ENCODE measurements at regions not wholly inside any gene's neighbourhood (a gene's known extent, or its start where the extent isn't known, plus 50 kb on each side); places are given as distances from the start of the nearest gene placed in this dataset.

DNA sequence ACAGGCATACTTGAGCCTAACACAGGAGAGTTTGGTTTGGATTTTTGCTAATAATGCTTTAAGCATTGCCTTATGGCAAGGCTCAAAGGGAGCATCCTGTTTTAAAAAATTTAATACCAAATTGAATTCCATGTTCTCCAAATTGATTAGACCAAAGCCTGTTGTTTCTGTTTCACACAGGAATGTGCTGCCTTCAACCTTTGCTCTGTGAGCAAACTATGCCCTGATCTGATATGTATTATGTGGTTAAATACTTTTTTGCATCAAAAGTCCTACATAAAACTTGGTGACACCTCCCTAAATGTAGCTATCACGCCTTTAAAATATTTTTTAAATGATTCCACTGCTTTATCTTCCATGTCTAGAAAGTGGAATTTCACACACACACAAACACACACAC is 691.4 kb downstream of the CPS1 start:
- TF ChIP-seq Cebpa-rat (IDR thresholded peaks at IDR 0.05) = no peak
- Histone ChIP-seq H3K9ac (no peak overlapping the region), H3K27ac (no peak overlapping the region), H3K9me3 (replicated peaks in 1 of 11) (no peaks in the 10 kb centered on the region), H4K20me1 (no peaks in the 10 kb centered on the region; a peak in 1 of 22 replicates), H3K36me3 (no peaks in the 10 kb centered on the region), H3K4me1 (peaks cover 0 to 12% (median 0%) of the 10 kb centered on the region in 10 experiments; a peak in 3 of 20 replicates), H3K27me3 (no peaks in the 10 kb centered on the region), H3K4me2 (no peak overlapping the region), H3K4me3 (no peak overlapping the region)

DNA sequence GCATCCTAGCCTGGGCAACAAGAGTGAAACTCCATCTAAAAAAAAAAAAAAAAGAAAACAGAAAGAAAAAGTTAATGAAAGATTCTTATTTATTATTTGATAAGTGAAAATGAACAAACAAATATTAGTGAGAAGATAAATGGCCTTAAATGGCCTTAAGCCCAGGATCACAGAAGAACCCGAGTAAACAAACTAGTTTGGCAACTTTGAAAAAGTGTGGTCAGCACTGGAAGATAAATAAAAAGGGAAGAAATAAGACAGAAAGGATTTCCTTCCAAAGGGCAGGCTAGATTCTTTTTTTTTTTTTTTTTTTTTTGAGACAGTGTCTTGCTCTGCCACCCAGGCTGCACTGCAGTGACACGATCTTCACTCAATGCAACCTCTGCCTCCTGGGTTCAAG is 692.4 kb downstream of the CPS1 start:
- no peaks in the 10 kb centered on the region; a peak in 1 of 22 replicates for H4K20me1 ChIP-seq
- peaks cover 0 to 12% (median 0%) of the 10 kb centered on the region in 10 experiments; a peak in 3 of 20 replicates for H3K4me1 ChIP-seq
- H3K9ac ChIP-seq = no peak overlapping the region
- no peak overlapping the region for H3K27ac ChIP-seq
- no peaks in the 10 kb centered on the region for H3K27me3 ChIP-seq
- no peak overlapping the region for H3K4me3 ChIP-seq
- H3K9me3 ChIP-seq (replicated peaks in 1 of 11) = no peaks in the 10 kb centered on the region
- H3K4me2 ChIP-seq = peak overlapping the region in 1 of 11 experiments; percentile 41; a peak in 1 of 22 replicates
- TF ChIP-seq Cebpa-rat (IDR thresholded peaks at IDR 0.05) = no peak
- no peaks in the 10 kb centered on the region for H3K36me3 ChIP-seq

DNA sequence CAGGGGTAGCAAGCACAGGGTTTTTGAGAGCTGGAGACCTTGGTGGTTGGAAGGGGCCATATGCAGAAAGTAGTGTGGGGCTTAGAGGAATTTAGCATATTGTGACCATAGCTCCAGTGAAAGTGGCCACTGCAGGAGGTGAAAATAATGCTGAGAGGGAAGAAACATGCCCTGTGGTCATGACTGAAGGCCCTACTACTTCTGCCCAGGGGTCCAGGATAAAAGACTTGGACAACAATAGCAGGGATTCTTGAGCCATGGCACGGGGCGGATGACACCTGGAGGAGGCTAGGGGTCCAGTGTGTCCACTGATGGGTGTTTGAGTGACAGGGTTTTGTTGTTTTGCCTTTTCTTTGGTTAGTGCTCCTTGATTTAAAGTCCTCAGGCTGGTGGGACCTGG is 694.6 kb downstream of the CPS1 start:
- H3K4me1 ChIP-seq = peaks cover 0 to 12% (median 0%) of the 10 kb centered on the region in 10 experiments; a peak in 3 of 20 replicates
- no peak overlapping the region for H3K4me3 ChIP-seq
- no peak overlapping the region for H3K27ac ChIP-seq
- H4K20me1 ChIP-seq = no peaks in the 10 kb centered on the region; a peak in 1 of 22 replicates
- H3K9me3 ChIP-seq (replicated peaks in 1 of 11) = no peaks in the 10 kb centered on the region
- no peak for TF ChIP-seq Cebpa-rat (IDR thresholded peaks at IDR 0.05)
- no peaks in the 10 kb centered on the region for H3K27me3 ChIP-seq
- no peak overlapping the region for H3K4me2 ChIP-seq
- H3K9ac ChIP-seq = no peak overlapping the region
- no peaks in the 10 kb centered on the region for H3K36me3 ChIP-seq

DNA sequence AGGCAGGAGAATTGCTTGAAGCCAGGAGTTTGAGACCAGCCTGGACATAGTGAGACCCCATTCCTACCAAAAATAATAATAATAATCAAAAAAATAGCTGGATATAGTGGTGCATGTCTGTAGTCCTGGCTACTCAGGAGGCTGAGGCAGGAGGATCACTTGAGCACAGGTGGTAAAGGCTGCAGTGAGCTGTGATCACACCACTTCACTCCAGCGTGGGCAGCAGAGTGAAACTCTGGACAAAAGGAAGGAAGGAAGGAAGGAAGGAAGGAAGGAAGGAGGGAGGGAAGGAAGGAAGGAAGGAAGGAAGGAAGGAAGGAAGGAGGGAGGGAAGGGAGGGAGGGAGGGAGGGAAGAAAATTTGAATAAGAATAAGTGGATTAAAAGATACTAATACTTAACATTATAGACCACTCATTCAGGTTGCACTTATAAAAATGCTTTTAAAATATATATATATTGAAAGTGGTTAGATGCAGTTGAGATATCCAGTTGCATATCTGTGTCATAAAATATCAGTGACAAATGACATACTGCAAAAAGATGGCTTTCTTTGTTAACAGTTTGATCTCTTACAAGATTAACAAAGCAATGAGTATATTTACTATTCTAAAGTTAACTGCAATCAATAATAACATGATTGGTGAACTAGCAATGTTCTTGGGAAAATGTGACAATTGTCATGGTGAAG is 702.4 kb downstream of the CPS1 start:
- Histone ChIP-seq H4K20me1 (no peaks in the 10 kb centered on the region), H3K27ac (no peak overlapping the region), H3K9ac (no peak overlapping the region), H3K4me3 (no peak overlapping the region), H3K36me3 (no peaks in the 10 kb centered on the region), H3K4me1 (peaks cover 0 to 15% (median 3%) of the 10 kb centered on the region in 10 experiments; a peak in 9 of 20 replicates), H3K27me3 (no peaks in the 10 kb centered on the region), H3K4me2 (no peak overlapping the region), H3K9me3 (replicated peaks in 1 of 11) (0 out of 22 replicates have a peak, but pooled peaks cover 0 to under 1% (median 0%) of the 10 kb centered on the region in 11 experiments)
- no peak for TF ChIP-seq Cebpa-rat (IDR thresholded peaks at IDR 0.05)

DNA sequence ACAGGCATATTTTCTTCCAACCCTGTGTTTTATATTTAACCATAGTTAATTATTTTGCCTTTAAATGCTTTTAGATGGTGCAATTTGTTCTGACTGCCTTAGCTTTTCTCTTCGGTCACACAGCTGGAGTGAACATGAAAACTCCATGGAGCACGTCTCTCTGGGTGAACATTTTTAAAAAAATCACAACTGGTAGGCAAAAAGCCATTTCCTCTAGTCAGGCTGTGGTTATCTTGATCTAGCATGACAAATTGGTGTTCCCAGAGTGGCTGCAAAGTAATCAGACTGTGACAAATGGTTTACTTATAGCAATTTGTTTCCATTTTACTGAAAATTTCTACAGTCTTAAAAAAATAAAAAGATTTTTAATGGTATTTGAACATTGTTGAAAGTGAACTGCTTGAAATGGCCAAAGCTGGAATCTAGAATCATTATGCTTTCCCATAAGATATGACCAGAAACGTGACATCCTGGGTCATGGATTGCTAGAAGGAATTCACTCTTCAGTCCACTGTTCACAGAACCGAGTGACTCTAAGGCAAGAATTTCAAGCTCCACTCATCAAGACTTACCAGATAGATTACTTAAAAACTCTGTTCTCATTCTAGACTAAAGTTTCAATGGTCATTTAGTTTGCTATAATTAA is 703.6 kb downstream of the CPS1 start:
- Histone ChIP-seq H3K4me2 (peak overlapping the region in 6 of 11 experiments; percentile 10 to 46 (median 16); a peak in 6 of 22 replicates), H3K4me3 (no peak overlapping the region), H3K9me3 (replicated peaks in 1 of 11) (peaks cover 0 to 12% (median 1%) of the 10 kb centered on the region in 11 experiments; a peak in 6 of 22 replicates), H4K20me1 (no peaks in the 10 kb centered on the region), H3K27me3 (no peaks in the 10 kb centered on the region), H3K4me1 (peaks cover 0 to 15% (median 3%) of the 10 kb centered on the region in 10 experiments; a peak in 9 of 20 replicates), H3K36me3 (no peaks in the 10 kb centered on the region), H3K27ac (no peak overlapping the region), H3K9ac (no peak overlapping the region)
- no peak for TF ChIP-seq Cebpa-rat (IDR thresholded peaks at IDR 0.05)

DNA sequence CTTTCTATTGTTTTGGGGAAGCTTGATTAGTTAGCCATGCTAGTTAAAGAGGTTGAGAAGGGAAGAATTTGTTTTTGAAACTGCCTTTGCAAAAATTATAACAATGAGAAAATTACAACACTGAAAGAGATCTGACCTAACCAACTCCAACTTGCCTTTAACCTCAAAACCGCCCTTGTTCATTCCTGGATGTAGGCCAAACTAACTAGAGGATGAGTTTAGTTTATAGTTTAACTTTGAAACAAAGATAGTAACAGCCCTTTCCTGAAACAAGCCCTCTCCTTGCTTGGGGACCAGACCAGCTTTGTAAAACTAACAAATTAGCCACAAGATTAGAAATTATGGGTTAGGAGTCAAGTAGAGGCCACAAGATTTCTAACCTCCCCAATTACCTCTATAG is 713.9 kb downstream of the CPS1 start:
- H3K9ac ChIP-seq = no peak overlapping the region
- no peak overlapping the region for H3K4me2 ChIP-seq
- H3K27me3 ChIP-seq = no peaks in the 10 kb centered on the region
- no peaks in the 10 kb centered on the region for H3K36me3 ChIP-seq
- no peak overlapping the region for H3K27ac ChIP-seq
- TF ChIP-seq Cebpa-rat (IDR thresholded peaks at IDR 0.05) = no peak
- H4K20me1 ChIP-seq = no peaks in the 10 kb centered on the region
- H3K4me1 ChIP-seq = no peaks in the 10 kb centered on the region
- no peak overlapping the region for H3K4me3 ChIP-seq
- H3K9me3 ChIP-seq (replicated peaks in 1 of 11) = peaks cover 0 to 10% (median 2%) of the 10 kb centered on the region in 11 experiments; a peak in 12 of 22 replicates

DNA sequence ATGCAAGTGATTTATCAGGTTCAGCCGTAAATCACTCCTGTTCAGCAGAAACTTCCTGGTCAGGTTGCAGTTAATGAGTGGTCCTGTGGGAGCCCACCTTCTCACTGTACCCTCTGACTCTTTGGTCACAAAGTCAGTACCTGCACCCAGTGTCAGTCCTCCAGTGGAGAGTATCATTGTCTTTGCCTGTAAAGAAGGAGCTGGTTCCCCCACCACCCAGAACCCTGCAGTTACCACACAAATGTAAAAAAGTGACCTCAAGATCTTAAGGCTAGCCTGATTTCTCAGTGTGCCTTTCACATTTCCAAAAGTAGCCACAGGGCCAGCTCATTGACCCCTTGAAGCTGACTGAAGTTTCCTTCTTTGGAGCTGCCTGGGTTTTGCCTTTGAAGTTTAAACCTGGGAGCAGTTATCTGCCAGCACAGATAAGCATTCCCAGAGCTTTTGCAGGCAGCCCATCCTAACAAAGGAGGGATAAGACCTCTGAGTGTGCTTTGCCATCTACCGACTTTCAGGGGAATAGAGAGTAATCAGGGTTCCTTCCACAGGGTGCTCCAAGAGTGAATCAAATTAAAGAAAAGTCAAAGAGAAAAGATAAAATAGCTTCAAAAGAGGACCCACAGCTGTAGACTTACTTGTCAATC is 725.2 kb downstream of the CPS1 start:
- H3K4me3 ChIP-seq = no peak overlapping the region
- no peak overlapping the region for H3K4me2 ChIP-seq
- no peaks in the 10 kb centered on the region for H3K36me3 ChIP-seq
- peaks cover 0 to 24% (median 0%) of the 10 kb centered on the region in 10 experiments; a peak in 2 of 20 replicates for H3K4me1 ChIP-seq
- no peak for TF ChIP-seq Cebpa-rat (IDR thresholded peaks at IDR 0.05)
- no peaks in the 10 kb centered on the region for H3K9me3 ChIP-seq (replicated peaks in 1 of 11)
- H3K27me3 ChIP-seq = no peaks in the 10 kb centered on the region
- H3K9ac ChIP-seq = no peak overlapping the region
- no peaks in the 10 kb centered on the region for H4K20me1 ChIP-seq
- H3K27ac ChIP-seq = no peak overlapping the region

DNA sequence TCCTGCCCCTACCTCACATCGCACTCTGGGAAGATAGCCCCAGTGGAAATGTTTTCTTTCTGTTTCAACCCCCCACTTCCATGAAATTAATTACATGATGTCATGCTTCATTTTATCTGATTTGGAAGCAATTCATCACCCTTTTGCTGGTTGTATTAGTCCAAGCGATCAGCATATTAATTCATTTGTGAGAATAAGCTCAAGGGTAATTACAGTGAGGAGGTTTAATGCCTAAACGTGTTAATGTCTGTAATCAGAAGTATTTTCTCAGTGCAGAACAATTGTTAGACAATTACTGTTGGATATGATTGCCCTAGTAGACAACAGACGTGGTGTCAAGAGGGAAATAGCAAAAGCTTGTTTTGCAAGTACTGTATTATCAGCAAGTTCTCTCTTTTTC is 746.3 kb downstream of the CPS1 start:
- Histone ChIP-seq H3K9ac (no peak overlapping the region), H3K4me2 (no peak overlapping the region), H3K36me3 (no peaks in the 10 kb centered on the region), H4K20me1 (no peaks in the 10 kb centered on the region), H3K4me1 (no peaks in the 10 kb centered on the region), H3K27me3 (no peaks in the 10 kb centered on the region), H3K27ac (no peak overlapping the region), H3K4me3 (no peak overlapping the region), H3K9me3 (replicated peaks in 1 of 11) (no peaks in the 10 kb centered on the region)
- no peak for TF ChIP-seq Cebpa-rat (IDR thresholded peaks at IDR 0.05)

DNA sequence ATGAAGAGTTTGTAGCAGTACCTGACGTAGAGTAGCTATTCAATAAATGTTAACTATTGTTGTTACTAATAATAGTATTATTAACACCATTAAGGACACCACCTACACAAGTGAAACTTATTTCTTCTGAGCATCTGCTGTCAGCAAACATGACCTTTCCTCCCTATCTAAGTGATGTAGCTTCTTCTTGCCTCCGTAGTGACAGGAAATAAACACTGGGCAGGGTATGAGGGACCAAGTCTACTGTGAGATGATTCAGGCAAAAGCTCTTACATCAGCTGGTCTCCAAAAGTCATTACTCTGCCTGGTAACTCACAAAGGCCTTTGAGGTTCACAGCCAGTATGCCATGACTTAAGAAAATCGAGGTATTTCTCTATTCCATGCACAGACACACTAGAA is 750.5 kb downstream of the CPS1 start:
- Histone ChIP-seq H4K20me1 (no peaks in the 10 kb centered on the region), H3K27me3 (no peaks in the 10 kb centered on the region), H3K27ac (no peak overlapping the region), H3K9ac (no peak overlapping the region), H3K4me1 (no peaks in the 10 kb centered on the region), H3K9me3 (replicated peaks in 1 of 11) (no peaks in the 10 kb centered on the region), H3K4me2 (no peak overlapping the region), H3K4me3 (no peak overlapping the region), H3K36me3 (no peaks in the 10 kb centered on the region)
- TF ChIP-seq Cebpa-rat (IDR thresholded peaks at IDR 0.05) = no peak

All from BLaER1 treated with 17β-estradiol and CSF1 and Interleukin-3, amounts not matched to agents 10 nM and 100 nM (cell line).